ENCODE measurements at regions not wholly inside any gene's neighbourhood (a gene's known extent, or its start where the extent isn't known, plus 50 kb on each side); places are given as distances from the start of the nearest gene placed in this dataset.

GRCh38 chr14:95452176-95452892, 64.1 kb downstream of the SYNE3 start:
- H3K4me1 ChIP-seq (ENCODE audit: control insufficient read depth, insufficient read depth, low read length) = no peaks in the 10 kb centered on the region
- POLR2A ChIA-PET = no interaction called here
- no peak overlapping the region for H3K4me3 ChIP-seq (ENCODE audit: low read depth, low read length)
- CTCF ChIA-PET = interaction anchor here (0.6 to 5.3 kb wide), 16 partner anchors 8 to 612 kb away, joined by 3 to 40 read pairs (median 4); no protein-coding TSS in a partner anchor
- no peak overlapping the region for H3K27ac ChIP-seq (ENCODE audit: extremely low read depth, low read depth, low read length)
- TF ChIP-seq ZNF449 (tag by site-specific recombination; IDR thresholded peaks at IDR 0.05) (no peak), ZNF292 (tag by site-specific recombination; IDR thresholded peaks at IDR 0.05; ENCODE audit: borderline replicate concordance, low read depth) (no peak), GLIS1 (tag by site-specific recombination; IDR thresholded peaks at IDR 0.05) (no peak), ZNF423 (tag by site-specific recombination; IDR thresholded peaks at IDR 0.05) (no peak), ZNF211 (tag by site-specific recombination; IDR thresholded peaks at IDR 0.05; ENCODE audit: low read depth) (no peak), ZNF350 (tag by site-specific recombination; IDR thresholded peaks at IDR 0.05) (no peak), ZNF585B (tag by site-specific recombination; IDR thresholded peaks at IDR 0.05) (no peak), ZBTB1 (tag by site-specific recombination; IDR thresholded peaks at IDR 0.05) (no peak), AEBP2 (tag by site-specific recombination; IDR thresholded peaks at IDR 0.05; ENCODE audit: borderline replicate concordance) (no peak)
- H3K9me3 ChIP-seq (ENCODE audit: control insufficient read depth, insufficient read depth, low read depth, low read length) = no peaks in the 10 kb centered on the region
- H3K36me3 ChIP-seq (ENCODE audit: control insufficient read depth in 2 of 2, insufficient read depth in 1 of 2, low read length in 2 of 2) = peaks cover 0 to 7% of the 10 kb centered on the region in 2 experiments; a peak in 1 of 3 replicates

GRCh38 chr14:95449131-95449530, 67.3 kb downstream of the SYNE3 start:
- Histone ChIP-seq H3K27ac (ENCODE audit: extremely low read depth, low read depth, low read length) (no peak overlapping the region), H3K9me3 (ENCODE audit: control insufficient read depth, insufficient read depth, low read depth, low read length) (no peaks in the 10 kb centered on the region), H3K4me1 (ENCODE audit: control insufficient read depth, insufficient read depth, low read length) (no peaks in the 10 kb centered on the region), H3K36me3 (ENCODE audit: control insufficient read depth in 2 of 2, insufficient read depth in 1 of 2, low read length in 2 of 2) (peaks cover 0 to 7% of the 10 kb centered on the region in 2 experiments; a peak in 1 of 3 replicates), H3K4me3 (ENCODE audit: low read depth, low read length) (no peak overlapping the region)
- TF ChIP-seq ELK4 (IDR thresholded peaks at IDR 0.05; ENCODE audit: borderline replicate concordance, low read depth, low read length) = no peak
- no peak for TF ChIP-seq ZNF214 (tag by site-specific recombination; IDR thresholded peaks at IDR 0.05; ENCODE audit: borderline replicate concordance)
- no peak for TF ChIP-seq ZNF707 (tag by site-specific recombination; IDR thresholded peaks at IDR 0.05)
- TF ChIP-seq ZFP37 (tag by site-specific recombination; IDR thresholded peaks at IDR 0.05) = no peak
- no peak for TF ChIP-seq GLIS1 (tag by site-specific recombination; IDR thresholded peaks at IDR 0.05)
- no peak for TF ChIP-seq ZNF37A (tag by site-specific recombination; IDR thresholded peaks at IDR 0.05)
- TF ChIP-seq ZNF354C (tag by site-specific recombination; IDR thresholded peaks at IDR 0.05; ENCODE audit: borderline replicate concordance, low read depth) = no peak
- no peak for TF ChIP-seq ZBTB6 (tag by site-specific recombination; IDR thresholded peaks at IDR 0.05)
- no peak for TF ChIP-seq ZNF155 (tag by site-specific recombination; IDR thresholded peaks at IDR 0.05)
- TF ChIP-seq TSHZ1 (tag by site-specific recombination; IDR thresholded peaks at IDR 0.05; ENCODE audit: borderline replicate concordance) = no peak
- TF ChIP-seq ZEB2 (tag by site-specific recombination; IDR thresholded peaks at IDR 0.05) = no peak
- TF ChIP-seq ZNF777 (tag by site-specific recombination; IDR thresholded peaks at IDR 0.05; ENCODE audit: borderline replicate concordance) = no peak
- no peak for TF ChIP-seq OSR2 (tag by site-specific recombination; IDR thresholded peaks at IDR 0.05)
- TF ChIP-seq ZNF473 (tag by site-specific recombination; IDR thresholded peaks at IDR 0.05) = no peak
- TF ChIP-seq IKZF3 (tag by site-specific recombination; IDR thresholded peaks at IDR 0.05) = no peak
- TF ChIP-seq FEZF1 (tag by site-specific recombination; IDR thresholded peaks at IDR 0.05) = no peak
- TF ChIP-seq GLI4 (tag by site-specific recombination; IDR thresholded peaks at IDR 0.05) = no peak
- POLR2A ChIA-PET = no interaction called here
- CTCF ChIA-PET = interaction anchor here (2.7 kb wide), 1 partner anchor 78 kb away, joined by 9 read pairs; no protein-coding TSS in a partner anchor

All from HEK293 (cell line).